Epidermal melanocyte (primary cell): ENCODE measurements at regions not wholly inside any gene's neighbourhood (a gene's known extent, or its start where the extent isn't known, plus 50 kb on each side); places are given as distances from the start of the nearest gene placed in this dataset.

Experiments used
- DNase-seq: peaks from one replicate; pipeline ENCODE4 v3.0.0; 2011; ENCODE audit warnings: low spot score; ENCODE audit not compliant: insufficient read length

DNA sequence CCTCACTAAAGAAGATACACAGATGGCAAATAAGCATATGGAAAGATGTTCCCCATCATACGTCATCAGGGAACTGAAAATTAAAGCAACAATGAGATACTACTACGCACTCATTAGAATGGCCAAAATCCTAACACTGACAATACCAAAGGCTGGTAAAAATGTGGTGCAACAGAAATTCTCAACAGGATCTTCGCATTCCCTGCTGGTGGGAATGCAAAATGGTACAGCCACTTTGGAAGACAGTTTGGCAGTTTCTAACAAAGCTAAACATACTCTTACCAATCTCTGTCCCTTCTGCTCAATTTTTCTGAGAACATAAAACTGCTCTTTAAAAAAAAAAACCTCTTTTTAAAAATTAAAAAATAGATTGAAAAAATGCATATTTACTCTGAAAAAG is 300.2 kb downstream of the FBXW7 start:
- DNase-seq = no peak

DNA sequence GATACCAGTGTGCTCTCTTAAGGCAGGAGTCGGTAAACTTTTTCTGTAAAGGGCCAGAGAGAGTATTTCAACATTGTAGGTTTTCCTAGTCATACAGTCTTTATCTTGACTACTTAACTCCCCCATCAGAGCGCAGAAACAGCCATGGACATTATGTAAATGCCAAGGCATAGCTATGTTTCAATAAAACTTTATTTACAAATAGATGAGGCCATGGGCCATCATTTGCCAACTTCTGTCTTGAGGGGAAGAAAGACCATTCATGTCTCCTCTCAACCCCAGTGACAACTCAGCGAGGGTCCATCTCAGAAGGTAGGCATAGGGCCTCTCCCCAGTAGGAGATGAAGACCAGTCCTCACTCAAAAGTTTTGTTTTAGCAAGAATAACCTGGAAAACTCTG is 301.3 kb downstream of the FBXW7 start:
- no peak for DNase-seq

DNA sequence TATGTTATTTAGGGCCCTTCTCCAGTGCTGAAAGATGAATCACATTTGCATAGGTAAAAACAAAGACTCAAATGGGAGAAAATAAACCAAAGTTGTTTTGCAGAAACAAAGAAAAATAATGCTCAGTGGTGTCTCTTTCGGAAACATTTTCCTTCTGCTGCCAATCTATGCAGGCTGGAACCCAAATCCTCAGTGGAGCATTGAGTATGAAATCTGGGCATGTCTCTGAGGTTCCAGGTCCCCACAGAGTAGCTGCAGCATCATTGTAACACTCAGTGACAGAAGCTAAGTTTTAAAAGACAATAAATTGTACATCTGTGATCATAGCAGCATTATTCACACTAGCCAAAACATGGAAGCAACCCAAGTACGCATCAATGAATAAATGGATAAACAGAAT is 303.6 kb downstream of the FBXW7 start:
- no peak for DNase-seq

DNA sequence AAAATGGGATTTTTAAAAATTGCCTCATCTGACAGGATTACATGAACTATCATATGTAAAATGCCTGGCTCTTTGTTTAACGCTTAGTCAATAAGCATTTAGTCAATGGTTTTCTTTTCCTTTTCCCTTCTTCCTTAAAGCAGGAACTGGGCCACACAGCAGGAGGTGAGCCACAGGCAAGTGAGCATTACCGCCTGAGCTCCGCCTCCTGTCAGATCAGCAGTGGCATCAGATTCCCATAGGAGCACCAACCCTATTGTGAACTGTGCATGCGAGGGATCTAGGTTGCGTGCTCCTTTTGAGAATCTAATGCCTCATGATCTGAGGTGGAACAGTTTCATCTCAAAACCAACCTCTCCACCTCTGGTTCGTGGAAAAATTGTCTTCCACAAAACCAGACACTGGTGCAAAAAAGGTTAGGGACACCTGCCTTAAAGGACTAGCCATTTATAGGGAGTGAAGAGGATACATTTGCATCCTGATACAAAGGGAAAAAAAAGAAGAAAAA is 306.1 kb downstream of the FBXW7 start:
- no peak for DNase-seq

DNA sequence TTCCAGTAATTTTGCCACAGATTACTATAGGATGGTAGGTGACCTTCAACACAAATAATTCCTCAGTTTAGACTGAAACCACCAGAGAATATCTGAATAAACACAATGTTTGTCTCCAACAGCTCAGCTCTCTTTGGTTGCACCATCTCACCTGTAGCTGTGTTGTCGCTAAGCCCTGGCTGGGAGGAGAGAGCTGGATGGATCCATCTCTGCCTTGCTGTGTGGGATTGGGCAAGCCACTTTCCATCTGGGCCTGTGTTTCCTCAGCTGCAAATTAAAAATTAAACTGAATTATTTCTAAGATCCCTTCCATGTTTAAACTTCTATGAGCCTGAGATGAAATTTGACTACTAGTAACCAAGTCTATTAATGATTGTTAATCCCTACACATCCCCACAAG is 310.2 kb downstream of the FBXW7 start:
- DNase-seq = no peak

DNA sequence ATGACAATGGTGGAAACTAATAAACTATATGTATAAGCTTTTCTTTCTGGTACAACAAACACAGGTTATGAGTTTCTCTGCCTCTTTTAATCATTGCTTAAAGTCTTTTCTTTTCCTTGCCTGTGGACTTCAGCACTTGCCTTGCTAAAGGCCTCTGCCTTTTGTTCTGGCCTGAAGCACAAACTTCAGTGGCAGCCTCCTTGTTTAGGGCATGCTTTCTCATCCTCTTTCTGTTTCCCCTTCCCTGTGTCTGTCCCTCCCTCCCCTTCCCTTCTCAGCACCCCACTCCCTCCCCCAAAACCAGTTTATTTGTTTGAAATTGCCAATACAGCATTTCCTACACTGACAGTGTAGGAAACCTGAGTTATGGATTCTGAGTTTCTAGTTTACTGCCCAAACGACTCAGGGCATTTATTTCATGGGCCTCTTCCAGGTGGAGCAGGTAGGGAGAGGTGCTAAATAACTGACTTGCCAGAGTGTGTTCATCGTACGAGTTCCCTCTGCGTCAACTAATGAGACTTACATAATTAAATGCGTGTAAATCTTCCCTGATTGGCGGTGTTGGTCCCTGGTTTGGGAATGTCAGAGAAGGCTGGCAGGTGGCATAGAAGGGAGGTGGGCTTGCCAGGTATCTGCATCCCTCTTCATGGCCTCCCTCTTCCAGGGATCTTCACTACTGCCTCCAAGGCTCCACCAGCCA is 311.0 kb downstream of the FBXW7 start:
- DNase-seq = no peak

DNA sequence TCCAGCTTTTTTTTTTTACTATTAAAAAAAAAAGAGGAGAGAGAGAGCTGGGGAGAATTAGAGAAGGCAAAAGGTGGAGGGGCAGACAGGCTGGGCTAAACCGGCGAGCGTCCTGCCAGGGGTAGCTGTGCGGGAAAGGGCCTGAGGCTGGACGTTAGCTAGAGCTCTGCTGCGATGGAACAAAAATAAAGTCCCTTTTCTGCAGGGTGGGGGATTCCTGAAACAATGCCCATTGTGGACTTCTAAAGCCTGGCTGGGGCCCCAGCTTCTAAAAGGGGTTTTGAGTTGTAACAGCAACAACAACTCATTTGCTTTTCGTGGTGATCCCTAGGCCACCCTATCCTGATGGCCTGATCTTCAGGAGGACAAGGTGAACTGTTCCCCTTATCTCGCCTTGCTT is 311.7 kb downstream of the FBXW7 start:
- no peak for DNase-seq

DNA sequence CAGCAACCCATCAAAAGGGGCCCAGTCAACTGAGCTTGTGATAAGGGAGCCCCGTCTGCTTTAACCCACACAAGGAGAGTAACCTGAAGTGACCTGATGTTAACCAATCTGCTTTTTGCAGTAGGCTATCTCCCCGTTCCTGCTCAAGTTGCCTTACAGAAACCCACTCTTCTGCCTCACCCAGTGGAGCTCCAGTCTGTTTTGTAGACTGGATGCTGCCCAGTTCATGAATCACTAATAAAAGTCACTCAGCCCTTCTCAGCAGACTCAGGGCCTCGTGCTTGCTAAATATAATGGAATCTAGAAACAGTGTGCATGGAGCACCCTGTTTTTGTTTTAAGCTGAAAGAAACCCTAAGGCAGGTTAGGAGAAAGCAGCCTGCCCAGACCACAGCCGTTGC is 312.3 kb downstream of the FBXW7 start:
- no peak for DNase-seq

DNA sequence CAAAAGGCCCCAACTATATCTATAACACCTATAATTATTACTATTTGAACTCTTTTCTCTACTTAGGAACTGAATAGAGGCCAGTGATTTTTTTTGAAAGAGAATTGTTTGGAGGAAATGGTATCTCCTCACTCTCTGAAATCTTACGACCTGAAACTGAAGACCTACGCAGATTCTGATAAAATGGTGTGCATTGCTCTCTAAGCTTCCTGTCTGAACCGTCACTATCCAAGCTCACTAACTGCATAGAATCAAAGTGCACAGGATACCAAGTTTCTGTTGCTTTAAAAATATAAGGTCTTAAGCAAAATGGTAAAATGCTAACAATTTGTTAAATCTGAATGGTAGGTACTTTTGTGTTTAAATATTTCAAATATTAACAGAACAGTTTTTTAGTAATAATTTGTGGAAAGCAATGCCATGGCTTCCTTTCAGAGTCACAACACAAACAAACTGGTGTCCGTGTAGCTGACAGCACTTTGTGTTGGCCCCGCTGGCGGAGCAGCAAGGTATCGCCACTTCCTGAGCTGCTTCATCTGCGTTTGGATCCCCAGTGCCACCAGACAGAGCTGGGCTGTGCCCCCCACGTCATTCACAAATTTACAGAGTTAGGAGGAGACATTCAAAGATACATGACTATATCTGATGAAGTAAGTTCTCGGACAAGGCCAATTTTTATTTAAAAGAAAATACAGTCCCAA is 313.9 kb downstream of the FBXW7 start:
- DNase-seq = no peak

DNA sequence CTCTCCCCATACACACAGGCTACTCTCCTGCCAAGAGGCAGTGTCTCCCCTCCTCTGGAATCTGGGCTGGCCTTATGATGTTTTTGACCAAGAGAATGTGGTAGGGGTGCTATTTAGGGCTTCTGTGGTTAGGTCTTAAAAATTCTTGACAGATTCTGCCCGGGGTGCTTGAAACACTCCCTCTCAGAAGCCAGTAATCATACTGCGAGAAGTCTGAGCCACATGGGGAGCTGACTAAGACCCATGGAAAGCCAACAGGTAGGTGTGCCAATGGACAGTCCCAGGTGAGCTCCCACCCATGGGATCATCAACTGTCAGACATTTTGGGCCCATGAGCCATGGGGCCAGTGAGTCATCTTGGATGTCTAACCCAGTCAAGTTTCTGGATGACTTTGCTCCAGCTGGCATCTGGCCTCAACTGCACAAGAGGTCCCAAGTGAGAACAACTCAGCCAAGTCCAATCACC is 315.7 kb downstream of the FBXW7 start:
- DNase-seq = no peak

DNA sequence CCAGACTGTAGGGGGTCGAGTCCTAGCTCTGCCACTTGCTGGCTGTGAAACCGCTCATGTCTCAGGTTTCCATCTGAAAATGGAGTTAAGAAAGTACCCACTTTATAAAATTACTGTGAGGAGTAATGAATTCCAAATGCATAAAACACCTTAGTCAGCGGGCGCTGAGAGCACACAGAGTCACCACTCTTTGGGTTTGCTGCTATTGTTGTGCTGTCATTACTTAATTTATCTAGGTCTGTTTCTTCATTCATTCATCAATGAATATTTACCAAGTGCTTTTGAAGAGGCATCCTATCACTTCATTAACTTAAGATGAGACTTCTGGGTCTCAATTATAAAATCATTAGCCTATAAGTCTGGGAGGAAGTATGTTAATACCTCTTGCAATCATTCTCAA is 317.3 kb downstream of the FBXW7 start:
- DNase-seq = no peak

DNA sequence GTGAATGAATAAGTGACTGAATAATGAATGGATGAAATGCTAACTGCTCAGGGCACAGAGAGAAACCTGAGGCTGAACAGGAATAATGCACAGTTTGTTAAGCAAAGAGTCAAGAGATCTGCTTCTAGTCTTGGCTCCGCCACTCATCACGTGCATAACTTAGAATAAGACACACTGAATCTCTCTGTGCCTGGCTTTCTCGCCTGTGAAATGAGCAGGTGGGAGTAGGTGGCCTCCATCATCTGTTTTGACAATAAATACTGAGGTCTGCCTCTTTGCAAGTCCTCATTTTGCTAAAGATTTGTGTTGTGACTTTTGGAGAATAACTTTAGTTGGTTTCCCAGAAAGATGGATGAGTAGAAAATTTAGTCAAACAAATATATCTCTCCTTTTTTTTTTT is 318.0 kb downstream of the FBXW7 start:
- no peak for DNase-seq

DNA sequence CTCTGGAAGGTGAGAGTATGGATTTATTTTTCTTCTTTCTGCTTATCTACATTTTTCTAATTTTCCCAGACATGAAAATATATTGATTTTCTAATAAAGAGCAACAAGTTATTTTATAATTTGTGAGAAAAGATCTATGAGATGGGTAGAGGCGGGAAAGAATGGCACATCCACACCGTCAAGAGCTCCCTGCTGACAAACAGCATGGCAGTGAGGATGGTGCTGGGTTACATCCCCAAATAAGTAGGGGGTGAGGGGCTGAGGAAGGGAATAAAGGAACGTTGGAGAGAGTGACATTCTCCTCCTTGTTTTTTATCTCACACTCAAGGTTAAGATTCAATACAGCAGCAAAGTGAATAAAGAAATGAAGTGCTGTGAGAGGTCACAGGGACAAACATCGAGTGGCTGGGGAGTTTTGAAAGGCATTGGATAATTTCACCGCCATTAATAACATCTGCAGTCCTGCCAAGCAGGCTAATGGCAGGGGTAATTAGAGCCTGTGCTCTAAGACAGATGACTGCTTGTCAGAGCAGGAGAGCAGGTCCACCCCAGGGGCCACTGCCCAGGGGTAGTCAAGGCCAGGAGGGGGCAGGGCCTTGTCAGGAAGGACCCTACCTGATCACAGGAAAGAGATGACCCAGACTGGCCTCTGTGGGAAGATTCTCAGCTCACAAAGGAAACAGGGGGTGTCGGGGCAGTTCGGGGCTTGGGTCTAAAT is 323.8 kb downstream of the FBXW7 start:
- no peak for DNase-seq

DNA sequence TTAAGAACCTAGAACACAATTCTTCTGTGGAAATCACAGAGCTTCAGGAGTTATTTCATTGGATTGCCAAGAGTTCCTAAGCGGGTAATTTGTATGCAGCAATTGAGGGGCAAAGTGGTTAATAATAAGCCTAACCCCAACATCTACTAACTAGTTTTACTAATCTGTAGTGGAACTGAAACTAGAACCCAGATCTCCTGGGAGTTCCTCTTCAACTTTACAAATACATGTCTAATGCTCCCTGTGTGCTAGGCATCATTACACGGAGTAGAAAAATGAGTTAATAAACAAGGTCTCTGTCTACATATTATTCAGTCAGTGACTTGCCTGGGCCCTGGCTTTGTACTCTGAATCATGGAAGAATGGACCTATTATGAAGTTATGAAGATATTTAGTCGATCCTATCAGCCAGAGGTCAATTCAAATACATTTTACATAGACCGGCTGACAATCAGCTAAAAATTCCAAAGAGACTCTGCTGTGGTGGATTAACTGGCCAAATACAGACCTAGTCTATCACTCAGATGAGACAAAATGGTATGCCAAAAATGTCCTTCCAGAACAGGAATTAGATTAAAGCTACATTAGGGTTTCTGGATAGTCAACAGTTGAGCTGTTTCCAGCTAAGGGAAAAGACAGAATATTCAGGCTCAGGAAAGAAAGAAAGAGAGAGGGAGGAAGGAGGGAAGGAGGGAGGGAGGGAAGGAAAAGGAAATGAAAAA is 326.0 kb downstream of the FBXW7 start:
- DNase-seq = no peak

DNA sequence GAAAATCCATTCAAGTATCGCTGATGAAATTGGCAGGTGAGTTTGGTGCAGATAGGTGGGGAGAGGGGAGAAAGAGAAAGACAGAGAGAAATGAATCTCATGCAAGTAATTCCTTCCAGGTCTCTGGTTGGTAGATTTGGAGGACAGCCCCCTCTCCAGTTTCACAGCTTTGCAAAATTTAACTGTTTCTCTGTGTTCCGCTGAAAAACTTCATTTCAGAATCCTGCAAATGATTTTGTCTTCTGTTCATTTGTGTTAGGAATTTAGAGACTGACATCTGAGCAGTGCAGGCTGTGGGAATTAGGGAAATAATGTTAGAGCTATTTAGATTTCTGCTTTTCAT is 328.5 kb downstream of the FBXW7 start:
- DNase-seq = no peak

DNA sequence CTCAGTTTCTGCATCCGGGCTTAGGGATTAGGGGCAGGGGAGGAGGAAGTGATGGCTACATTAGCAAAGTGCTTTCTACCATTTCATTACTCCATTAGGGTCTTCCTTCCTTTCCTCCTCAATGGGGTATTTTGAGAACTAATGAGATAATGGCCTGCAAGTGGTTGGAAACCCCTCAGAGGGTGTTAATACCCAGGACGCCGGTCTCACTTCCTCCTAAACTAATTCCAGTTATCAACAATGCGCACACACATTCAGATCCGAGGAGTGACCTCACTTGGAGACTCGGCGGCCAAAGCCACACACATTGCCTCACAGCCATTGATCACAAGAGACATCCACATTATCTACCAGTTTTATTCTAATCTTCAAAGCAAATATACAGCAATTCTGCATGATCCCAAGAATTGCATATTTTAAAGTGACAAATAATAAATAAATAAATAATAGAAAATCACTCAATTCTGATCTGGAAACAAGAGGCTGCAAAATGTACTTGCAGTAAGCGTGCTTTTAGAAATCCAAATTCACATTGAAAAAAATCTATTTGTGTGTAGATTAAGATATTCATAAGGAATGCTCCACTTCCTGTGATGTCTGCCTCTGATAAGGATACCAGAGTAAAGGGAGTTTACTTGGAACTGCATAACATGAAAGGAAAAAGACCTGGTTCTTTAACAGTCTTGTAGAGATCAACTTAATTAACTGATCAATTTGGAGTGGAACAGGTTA is 329.1 kb downstream of the FBXW7 start:
- DNase-seq = no peak

DNA sequence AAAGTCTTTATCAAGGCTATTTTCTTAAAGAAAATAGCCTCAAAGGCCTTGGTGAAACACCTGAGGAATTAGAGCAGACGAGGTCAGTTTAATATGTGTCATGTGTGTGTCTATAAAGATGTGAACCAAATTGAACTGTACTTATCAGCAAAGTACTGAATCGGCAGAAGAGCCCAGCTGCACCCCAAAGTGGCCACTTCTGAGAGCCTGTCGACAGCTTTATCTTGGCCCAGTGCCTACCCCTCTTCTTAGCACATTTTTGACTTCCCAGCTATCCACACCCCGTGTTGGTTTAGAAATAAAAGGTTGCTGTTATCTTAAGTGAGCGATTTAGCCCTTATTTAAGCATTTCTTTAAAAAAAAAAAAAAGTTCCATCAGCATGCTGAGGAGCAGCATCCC is 329.7 kb downstream of the FBXW7 start:
- DNase-seq = no peak

DNA sequence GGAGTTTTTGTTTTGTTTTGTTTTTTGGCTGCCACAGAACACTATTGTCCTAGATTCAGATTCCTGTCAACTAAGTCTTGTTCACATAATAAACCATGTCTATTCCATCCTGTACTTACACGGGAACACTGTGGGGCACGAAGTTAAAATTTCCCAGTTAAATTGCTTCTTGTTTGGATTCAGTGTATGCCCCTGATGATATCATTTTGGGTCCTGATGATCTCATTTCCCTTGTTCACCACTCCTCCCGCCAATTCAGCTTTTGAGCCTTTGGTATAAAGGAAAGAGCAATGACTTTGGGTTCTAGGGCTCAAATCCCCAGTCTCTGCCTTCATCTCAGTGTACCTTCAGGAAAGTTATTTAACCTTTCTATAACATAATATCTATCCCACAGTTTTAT is 333.5 kb downstream of the FBXW7 start:
- no peak for DNase-seq

DNA sequence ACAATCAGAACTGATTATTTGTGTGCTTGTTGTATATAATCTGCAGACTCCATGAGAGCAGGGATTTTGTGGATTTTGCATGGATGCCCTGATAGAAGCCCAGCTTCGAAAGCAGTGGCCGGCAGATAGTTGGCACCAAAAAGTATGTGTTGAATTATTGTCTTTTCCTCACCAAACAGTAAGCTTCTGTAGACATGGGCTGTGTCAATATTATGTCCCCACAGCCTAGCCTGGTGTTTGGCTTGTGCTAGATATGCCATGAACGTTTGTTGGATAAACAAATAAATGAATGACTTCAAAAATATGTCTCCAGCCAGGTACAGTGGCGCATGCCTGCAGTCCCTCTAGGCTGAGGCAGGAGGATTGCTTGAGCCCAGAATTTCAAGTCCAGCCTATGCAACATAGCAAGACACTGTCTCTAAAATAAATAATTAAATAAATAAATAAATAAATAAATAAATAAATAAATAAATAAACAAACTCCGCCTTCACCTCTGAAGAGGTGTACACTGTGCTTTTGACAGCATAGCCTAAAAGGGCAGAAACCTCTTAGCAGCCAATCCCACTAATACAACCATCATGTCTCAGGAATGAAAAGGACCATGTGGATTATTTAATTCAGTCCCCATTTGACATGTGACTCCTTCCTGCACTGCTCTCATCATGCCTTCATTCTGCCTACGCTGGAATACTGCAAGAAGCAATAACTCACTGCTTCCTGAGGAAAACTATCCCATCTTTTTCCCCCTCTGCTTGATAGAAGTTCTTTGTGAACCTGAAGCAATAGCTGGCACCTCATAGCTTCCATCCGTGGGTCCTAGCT is 335.2 kb downstream of the FBXW7 start:
- no peak for DNase-seq

DNA sequence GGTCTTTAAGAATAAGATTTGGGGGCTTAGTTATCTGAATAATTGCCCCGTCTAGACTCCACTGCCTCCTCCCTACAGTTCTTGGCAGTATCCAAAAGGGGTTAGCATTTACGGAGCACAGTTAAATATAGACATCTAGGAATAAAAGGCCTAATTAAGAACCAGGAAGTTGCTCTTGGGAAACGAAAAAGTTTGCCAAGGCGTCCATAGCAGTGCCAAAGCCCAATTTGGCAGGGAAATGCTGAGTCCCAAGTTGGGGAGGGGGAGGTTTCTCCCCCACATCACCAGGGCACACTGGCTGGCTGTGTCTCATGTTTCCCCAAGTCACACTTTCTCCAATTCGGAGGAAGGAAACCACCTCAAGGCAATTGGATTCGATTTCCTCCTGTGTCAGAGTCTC is 338.7 kb downstream of the FBXW7 start:
- no peak for DNase-seq
